Stimulated activated CD4-positive, alpha-beta T cell treated with anti-CD3 and anti-CD28 coated beads, Interleukin-4, amount 100 ng/mL, for 1 hour (primary cell): ENCODE measurements at regions not wholly inside any gene's neighbourhood (a gene's known extent, or its start where the extent isn't known, plus 50 kb on each side); places are given as distances from the start of the nearest gene placed in this dataset.
"Not testable (repeated sequence)": the region's sequence is repeated elsewhere in the genome, so short reads cannot be mapped to it uniquely, and the experiment has no call there.

Source experiments
- DNase-seq: peaks from one replicate; pipeline ENCODE4 v3.0.0-alpha.2; 2020

- no peak for DNase-seq
Measured at GRCh38 chr1:213418268-213419071, 367.4 kb downstream of the RPS6KC1 start.

DNA sequence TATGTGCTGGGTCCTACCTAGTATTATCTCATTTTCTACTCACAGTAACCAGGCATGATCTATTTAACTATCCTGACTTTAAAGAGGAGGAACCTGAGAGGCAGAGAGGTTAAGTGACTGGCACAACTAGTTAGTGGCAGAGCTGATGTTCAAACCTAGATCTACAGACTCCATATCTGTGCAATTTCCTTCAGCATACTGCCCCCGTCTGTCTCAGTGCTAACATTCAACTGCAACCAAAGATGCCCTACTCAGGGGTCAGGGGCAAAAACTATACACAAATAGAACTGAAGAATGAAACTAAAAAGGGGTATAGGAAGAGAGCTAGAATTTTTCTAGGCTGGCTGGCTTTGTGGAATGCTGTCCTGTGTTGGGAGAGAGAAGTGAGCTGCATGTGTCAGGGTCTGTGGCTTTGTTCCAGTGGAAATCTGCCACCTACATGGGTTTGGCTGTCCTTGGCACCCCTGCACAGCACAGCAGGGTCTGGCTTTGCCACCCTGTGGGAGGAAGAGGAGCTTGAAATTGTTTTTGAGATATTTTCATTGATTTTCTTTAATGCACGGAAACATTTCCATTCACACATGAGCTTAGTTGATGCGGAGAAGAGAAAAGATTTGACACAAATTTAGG, 368.5 kb downstream of the RPS6KC1 start:
- no peak for DNase-seq

- DNase-seq = not testable (repeated sequence)
Measured at GRCh38 chr1:213421178-213421577, 370.1 kb downstream of the RPS6KC1 start.

GRCh38 chr1:213423041-213423440, 372.0 kb downstream of the RPS6KC1 start:
- DNase-seq = no peak

- no peak for DNase-seq
Measured at GRCh38 chr1:213423605-213424004, 372.6 kb downstream of the RPS6KC1 start.

GRCh38 chr1:213425376-213426030, 374.5 kb downstream of the RPS6KC1 start:
- no peak for DNase-seq

- no peak for DNase-seq
Measured at GRCh38 chr1:213429642-213430041, 378.6 kb downstream of the RPS6KC1 start.

DNA sequence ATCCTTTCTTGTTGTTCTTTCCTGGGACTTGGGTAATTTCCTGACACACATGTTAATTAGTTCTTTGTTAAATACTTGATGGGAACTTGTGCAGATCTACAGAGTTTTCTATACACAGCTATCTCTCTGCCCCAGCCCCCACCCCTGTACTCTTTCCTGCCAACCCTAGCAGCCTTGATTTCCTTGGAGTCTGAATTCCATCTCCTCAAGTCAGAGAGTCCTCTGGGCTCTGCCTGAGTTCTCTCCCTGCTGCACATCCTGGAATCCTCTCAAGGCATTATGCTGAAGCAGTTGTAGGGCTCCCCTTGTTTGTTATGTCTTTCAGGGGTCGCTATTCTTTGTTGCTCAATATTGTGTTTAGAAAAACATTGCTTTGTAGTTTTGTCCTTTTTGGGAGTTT, 384.7 kb downstream of the RPS6KC1 start:
- no peak for DNase-seq

DNA sequence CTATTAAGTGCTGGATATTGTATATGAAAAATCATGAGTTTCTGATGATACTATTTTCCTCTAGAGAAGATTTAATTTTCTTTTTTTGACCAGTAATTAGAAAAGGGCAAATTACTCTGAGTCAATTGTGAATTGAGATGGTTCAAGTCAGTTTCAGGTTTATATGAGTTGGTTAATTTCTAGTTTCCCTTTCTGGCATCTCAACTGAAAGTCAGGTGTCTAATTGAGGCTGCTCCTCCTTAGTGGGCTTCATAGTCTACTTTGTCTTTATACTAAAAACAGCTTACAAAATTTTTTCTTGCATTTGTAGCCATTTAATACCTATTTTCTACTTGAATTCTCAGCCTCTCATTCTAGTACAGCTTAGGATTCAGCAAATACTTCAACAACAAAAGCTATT, 387.3 kb downstream of the RPS6KC1 start:
- DNase-seq = no peak

- no peak for DNase-seq
Measured at GRCh38 chr1:213439703-213440102, 388.7 kb downstream of the RPS6KC1 start.

GRCh38 chr1:213440766-213441165, 389.7 kb downstream of the RPS6KC1 start:
- no peak for DNase-seq

DNA sequence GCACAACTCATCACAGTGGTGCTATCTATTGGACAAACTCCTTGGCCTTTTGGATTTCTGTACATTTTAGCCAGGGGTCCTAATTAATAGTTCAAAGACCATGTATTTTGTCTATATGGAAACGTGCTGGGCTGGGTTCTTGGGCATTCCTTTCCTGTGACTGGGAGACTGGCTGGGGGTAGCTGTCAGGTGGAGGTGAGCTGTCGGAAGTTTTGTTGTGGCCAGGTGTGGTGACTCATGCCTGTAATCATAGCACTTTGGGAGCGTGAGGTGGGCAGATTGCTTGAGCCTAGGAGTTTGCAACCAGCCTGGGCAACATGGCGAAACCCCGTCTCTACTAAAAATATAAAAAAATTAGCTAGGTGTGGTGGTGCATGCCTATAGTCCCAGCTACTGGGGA, 392.4 kb downstream of the RPS6KC1 start:
- DNase-seq = no peak

DNA sequence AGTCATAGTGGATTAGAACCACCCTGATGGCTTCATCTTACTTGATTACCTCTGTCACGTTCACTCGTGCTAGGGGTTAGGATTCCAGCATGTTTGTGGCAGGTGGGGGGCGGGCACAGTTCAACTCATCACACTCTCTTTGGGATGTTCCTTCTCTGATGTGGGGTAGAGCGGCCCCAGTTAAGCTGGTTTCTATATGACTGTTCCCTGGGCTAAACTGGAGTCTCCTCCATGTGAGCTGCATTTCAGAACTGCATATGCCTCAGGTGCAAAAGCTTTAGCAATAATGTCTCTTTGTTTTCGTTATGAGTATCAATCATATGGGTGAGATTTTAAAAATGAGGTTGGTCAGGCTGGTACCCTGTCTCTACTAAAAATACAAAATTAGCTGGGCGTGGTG, 393.2 kb downstream of the RPS6KC1 start:
- DNase-seq = no peak

DNA sequence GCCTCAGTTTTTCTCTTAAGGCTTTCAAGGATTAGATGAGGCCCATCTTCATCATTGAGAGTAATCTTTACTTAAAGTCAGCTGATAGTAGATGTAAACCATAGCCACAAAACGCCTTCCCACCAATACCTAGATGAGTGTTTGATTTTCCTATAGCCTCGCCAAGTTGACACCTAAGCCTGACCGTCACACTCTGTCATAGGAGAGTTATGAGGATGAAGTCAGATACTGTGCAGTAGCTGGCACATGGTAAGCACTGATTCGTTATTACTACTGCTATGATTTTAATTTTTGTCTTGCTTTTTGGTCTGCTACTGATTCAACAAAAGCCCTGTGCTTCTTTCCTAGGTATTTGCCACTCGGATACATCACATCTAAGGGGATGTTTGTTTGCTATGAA, 395.5 kb downstream of the RPS6KC1 start:
- DNase-seq = no peak

- DNase-seq = no peak
Measured at GRCh38 chr1:213448360-213448759, 397.3 kb downstream of the RPS6KC1 start.

DNA sequence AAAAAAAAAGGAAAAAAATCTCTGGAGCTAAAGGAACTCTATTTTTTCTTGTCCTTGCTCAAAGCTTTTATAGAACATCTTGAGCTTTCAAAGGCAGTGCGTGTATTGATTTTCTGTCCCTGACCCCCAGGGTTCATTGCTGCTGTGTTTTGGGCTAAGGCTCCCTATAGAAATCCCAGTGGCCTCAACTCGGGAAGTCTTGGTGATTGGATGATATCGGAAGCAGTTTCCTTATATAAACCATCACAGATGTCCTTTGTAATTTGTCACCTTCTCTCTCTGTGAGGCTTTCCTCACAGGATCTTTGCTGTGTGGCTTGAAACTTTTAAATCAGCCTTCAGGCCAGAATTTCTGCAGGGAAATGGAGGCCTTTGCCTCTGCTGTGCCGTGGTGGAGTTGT, 397.7 kb downstream of the RPS6KC1 start:
- DNase-seq = no peak

DNA sequence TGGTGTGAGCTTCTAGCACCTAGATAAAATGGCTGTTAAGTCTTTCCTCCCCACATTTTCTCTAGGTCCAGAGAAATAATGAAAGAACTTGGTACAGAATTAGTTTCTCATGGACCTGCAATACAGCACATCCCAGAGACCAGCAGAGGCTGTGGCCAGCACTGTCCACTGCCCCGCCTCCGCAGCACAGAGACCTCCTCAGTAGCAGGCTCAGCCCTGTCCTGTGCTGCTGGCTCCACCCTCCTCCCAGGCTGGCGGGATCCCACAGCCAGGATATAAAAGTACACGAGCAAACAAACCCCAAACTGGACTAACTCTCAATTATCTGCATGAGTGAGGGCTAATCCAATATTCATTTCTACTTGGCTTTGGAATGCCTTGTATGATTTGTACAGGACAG, 401.5 kb downstream of the RPS6KC1 start:
- no peak for DNase-seq

- DNase-seq = no peak
Measured at GRCh38 chr1:213457186-213457585, 406.1 kb downstream of the RPS6KC1 start.

GRCh38 chr1:213457733-213458132, 406.7 kb downstream of the RPS6KC1 start:
- DNase-seq = no peak

DNA sequence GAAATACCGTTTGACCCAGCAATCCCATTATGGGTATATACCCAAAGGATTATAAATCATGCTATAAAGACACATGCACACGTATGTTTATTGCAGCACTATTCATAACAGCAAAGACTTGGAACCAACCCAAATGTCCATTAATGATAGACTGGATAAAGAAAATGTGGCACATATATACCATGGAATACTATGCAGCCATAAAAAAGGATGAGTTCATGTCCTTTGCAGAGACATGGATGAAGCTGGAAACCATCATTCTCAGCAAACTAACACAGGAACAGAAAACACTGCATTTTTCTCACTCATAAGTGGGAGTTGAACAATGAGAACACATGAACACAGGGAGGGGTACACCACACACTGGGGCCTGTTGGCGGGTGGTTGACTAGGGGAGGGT, 411.3 kb downstream of the RPS6KC1 start:
- not testable (repeated sequence) for DNase-seq

DNA sequence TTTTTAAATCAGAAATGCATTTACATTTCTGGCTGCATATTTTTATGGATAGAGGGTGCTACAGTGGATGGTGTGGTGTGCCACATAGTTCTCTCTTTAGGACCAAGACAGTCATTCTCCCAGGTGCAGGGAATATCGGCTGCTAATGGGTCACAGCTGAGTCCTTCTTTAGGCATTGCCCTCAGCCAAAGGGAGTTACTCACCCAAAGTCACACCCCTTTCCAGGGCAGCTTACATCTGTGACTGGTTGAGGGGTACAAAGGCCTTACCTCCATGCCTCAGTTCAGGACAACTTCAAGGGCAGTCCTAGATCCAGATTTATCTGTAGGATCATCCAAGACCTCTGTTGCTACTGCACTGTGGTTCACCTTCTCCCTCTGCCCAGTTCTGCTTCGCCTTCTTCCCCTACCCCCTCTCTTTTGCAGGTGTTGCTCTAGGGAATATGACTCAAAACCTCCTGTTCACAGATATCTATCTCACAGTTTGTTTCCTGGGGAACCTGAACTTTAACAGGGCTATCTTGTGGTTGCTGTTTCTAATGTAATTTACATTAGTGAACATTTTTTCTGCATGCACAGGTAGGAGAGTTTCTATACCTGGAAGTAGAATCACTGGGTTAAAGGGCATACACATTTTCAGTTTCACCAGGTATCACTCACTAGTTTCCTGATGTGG, 413.9 kb downstream of the RPS6KC1 start:
- DNase-seq = no peak

- DNase-seq = no peak
Measured at GRCh38 chr1:213466541-213466940, 415.5 kb downstream of the RPS6KC1 start.

DNA sequence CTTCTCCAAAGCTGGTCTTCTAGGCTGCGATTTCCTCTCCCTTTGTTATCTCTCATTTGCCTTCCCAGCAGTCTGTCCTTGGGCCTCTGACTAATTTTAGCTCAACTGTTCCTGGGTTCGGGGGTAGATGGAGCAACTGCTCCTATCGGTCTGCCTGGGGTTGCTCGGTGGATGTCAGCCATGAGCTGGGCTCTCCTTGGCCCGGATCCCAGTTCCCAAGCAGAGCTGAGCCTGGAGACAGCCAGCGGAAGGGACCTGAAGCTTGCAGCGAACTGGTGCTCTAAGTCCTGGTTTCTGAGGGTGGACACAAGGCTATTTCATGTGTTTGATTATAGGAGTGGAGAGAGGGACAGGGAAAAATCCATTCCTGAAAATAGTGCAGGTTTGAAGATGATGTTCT, 423.0 kb downstream of the RPS6KC1 start:
- DNase-seq = no peak

DNA sequence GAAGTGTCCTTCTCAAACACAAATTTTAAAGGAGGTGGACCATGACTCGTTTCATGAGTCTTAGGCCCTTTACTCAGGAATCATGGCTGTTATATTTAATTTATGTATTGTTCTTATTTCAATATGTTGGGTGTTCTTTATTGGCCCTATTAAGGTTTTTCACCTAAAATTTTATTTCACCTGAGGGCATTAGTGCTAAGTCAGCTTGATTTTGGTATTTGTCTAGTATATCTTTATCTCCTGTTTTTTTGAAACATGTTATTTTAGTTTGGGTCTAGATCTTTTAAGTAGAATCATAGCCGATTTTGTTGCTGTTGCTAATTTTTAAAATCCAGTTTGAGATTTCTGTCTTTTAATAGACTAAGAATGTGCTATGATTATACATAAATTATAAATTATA, 430.4 kb downstream of the RPS6KC1 start:
- no peak for DNase-seq
